HG03575 (cell line): ENCODE measurements at regions not wholly inside any gene's neighbourhood (a gene's known extent, or its start where the extent isn't known, plus 50 kb on each side); places are given as distances from the start of the nearest gene placed in this dataset.
A peak's percentile ranks its signal among the peaks of the same experiment; 100 is the strongest.

ENCODE experiments used
- ATAC-seq: cut with Tn5 transposase; IDR thresholded peaks from one replicate; pipeline ENCODE4 v1.9.1; 2021; ENCODE audit not compliant: unreplicated experiment, insufficient number of reproducible peaks, low FRiP score; ENCODE audit errors: extremely low read depth

GRCh38 chr6:21406316-21406715, 187.2 kb upstream of the SOX4 start:
- ATAC-seq, result no peak

DNA sequence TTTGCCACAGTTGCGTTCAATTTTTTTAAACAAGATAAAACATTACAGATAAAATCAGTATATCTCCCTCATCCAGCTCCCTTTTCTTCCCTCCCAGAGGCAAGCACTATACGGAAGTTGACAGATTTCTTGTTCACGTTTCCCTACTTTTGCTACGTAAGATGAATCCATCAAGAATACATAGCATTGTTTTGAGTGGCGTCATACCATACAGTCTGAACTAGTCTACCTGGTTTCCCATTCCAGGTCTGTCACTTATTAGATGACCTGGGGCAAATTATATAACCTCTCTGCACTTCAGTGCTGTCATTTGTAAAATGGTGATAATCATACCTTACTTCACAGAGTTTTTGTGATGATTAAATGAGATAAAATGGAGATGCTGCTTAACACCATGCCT, 184.3 kb upstream of the SOX4 start:
- no peak for ATAC-seq

- ATAC-seq, result no peak
Measured at GRCh38 chr6:21413428-21413827, 180.1 kb upstream of the SOX4 start.

- no peak for ATAC-seq
Measured at GRCh38 chr6:21414065-21414464, 179.5 kb upstream of the SOX4 start.

DNA sequence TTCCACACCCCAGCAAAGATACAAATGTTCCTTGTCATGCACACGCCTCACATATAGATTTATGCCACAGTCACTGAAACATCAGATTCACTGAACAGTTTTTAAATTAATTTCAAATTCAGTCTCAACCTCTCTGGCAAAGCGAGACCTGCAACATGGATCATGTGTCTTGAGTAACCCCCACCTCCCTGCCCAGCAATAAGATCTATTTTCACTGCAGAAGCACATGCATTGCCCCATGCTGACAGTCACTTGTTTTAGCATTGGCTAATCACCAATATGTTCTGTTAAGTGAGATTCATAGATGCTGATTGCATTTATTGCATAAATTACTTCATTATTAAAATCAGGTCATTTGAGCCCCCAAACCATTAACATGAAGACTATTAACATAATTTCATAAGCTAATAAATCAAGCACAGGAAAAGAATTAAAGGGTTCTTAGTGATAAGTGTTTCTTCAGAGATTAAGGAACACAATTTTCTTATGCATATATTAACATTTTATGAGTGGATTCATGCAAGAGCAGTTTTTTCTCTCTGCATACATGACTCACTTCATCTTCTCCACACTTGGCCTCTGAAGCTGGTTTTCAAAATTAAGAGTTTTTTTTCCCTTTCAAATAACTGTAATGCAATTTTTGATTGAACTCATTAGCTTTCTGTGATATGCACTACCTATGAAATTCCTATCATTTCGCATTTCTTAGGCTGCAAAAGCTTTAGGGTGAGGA, 173.2 kb upstream of the SOX4 start:
- no peak for ATAC-seq

DNA sequence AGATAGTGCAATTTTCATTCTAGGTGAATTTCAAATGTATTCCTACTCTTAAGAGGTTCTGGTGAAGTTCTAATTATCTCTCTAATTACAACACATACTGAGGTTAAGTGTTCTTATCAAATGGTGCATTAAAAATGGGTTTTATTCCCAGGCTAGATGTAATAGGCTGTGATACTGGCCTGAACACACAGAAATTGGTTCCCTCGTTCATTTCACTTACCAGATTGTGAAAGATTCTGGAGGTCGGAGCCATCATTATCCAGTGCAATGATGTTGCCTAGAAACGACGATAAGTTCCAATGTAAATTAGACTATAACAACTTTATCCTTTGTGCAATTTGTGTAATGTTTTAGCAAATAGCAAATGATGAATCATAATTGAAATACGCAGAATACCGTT, 172.6 kb upstream of the SOX4 start:
- no peak for ATAC-seq

GRCh38 chr6:21423106-21423854, 170.3 kb upstream of the SOX4 start:
- no peak for ATAC-seq

- ATAC-seq, result no peak
Measured at GRCh38 chr6:21426841-21427490, 166.6 kb upstream of the SOX4 start.

DNA sequence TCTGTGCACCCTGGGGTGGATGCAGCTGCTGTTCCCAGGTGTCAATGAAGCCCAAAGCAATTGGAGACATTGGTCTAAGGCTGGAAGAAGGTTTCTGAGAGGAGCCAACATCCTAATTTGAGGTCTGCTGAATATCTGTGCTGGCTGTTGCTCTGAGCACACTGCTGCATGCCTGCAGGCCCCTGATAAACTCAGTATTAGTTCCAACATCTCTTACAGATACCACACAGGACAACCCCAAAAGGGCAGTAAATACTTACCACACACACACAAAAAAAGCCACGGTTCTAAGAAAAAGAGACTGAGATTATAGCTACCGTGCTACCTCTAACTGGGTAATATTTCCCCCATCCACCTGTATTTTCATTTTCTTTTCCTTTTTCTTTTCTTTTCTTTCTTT, 164.3 kb upstream of the SOX4 start:
- no peak for ATAC-seq

GRCh38 chr6:21431526-21431925, 162.0 kb upstream of the SOX4 start:
- ATAC-seq, result no peak

DNA sequence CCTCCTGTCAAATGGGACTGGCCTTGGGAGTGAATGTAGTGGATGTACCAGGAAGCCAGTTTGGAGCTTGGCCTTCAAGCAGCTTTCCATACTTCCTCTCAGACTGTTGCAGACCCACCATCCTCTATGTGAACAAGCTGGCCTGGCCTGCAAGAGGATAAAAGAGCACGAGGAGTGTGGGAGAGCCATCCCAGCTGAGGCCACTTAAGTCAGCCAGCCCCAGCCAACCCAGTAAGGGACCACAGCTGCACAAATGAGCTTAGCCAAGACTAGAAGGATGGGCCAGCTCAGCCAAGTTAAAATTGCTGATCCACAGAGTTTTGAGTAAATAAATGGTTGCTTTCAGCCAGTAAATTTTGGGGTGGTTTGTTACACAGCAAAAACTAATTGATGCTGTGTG, 156.9 kb upstream of the SOX4 start:
- no peak for ATAC-seq

DNA sequence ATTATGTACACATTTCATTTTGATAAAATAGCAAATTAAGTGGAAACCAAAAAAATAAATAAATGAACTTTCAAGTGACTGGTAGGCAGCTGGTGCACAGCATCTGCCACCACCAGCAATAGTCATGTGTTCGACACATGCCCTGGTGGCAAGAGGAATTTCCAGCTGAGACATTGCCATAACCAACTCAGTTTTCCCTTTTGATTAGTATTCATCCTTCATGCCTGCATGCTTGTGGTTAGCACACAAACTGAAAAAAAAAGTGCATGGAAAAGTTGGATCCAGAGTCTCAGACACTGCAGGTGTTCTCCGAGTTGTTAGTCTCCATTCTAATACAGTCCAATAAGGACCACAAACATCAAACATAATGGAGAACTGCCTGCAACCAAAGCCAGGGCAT, 156.0 kb upstream of the SOX4 start:
- ATAC-seq, result no peak

DNA sequence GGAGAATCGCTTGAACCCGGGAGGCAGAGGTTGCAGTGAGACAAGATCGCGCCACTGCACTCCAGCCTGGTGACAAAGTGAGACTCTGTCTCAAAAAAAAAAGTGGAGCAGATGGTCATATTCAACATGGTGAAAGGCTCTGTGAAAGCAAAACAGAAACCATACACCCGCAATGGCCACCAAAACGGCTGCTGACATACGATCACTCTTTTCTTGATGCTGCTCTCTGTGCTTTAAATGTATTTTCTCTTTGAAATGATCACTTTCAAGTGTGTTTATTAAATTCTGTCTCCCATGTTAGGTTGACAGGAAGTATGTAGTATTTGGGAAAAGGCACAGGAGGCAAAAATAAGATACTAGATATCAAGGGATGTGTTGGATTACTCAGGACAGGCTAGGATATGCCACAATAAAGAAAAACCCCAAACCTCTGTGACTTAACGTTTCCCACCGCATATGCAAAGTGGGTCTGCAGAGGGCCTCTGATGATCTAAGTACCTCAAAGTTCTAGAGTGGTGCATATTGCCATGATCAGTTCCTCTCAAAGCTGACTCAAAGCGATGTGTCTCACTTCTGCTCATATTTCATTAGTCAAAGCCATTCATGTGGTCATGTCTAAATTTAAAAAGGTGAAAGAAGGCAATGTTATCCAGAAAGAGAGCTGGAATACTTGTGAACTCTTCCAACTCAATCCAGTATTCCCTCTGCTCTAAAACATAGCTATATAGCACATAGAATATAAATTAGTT, 155.1 kb upstream of the SOX4 start:
- ATAC-seq, result peak; percentile 98

DNA sequence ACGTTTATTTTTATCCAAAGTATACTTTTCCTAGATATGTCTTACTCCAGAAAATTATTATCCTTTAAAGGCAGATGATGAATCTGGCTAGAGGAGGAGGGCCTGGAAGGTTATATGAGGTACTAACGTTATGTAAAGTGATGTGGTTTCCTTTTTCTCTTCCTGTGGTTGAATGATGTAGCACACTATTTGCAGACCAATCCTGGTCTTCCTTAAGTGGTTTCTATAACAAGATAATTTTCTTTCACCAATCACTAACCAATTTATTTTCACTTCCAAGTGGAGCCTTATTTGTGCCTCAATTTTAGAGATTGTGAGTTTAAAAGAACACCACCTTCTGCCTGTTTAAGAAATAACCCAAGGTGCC, 154.6 kb upstream of the SOX4 start:
- ATAC-seq, result peak; percentile 26

DNA sequence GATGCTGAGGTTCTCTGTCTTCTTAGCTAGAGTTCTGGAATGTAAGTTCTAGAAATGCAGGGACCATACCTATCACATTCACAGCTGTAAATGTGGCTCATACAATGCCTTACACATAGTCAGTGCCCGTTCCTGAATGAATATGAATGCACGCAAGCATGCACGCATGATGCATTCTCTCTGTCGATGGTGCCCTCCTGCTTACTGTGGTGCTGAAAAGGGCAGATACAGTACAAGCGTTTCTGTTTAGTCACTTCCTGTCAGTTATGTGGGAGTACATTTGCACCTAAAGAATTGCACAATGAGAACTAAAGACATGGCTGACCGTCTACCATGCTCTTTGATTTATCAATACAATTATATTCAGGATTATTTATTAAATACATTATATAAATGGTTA, 152.2 kb upstream of the SOX4 start:
- no peak for ATAC-seq

DNA sequence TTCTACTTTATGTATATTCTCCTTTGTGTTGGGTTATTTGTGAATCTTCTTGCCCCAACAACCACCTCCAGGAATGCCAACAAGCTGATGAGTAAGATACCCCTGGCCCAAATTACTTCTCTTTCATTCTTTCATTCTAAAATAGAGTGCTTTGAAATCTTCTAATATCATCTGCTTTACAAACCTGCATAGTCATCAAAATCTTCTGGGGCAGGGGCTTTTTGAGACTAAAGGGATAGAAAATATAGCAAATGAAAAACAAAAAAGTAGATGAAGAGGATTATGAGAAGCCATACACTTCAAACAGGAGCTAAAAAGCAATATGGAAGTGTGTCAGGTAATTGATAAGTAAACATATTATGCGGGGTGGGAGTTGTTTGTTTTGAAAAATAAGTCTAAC, 150.7 kb upstream of the SOX4 start:
- ATAC-seq, result no peak

DNA sequence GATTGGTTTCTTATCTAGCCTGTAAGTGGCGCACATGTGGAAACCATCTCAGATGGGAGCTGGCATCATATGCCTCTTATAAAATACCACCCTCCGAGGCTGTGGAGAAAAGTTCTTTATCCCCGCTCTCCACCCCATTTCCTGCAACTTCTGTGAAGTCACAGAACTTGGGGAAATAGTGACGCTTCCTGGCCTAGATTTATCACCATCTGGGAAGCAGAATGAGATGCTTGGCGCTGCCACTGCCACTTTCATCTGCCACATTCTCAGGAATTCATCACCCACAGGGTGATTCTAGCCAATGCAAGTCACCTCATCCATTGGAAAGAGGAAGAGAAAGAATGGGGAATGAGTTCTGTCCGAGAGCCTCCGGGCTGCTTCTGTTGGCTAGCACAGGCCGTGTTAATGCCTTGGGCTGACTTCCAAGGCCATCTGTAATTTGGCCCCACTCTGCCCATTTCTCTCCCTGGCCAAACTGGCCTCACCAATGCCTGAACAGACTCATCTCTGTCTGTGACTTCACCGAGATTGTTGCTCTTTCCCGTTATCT, 148.8 kb upstream of the SOX4 start:
- ATAC-seq, result no peak

DNA sequence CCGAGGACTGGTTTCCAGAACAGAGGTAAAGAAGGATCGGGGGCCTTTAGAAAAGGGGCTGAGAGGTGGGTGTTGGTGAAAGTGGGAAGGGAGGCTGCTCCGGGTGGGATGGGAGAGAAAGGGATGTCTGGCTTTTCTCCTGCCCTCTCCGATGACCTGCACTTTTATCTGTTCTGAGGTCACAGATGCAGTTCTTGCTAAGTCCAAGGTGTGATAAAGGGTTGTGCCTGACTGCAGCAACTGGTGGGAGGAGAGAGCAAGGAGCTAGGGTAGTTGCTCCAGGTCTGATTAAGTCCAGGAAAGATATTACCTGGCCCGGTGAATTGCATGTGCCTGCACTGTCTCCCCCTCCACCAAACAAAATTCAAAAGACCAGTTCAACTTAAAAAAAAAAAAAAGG, 145.6 kb upstream of the SOX4 start:
- ATAC-seq, result no peak

- no peak for ATAC-seq
Measured at GRCh38 chr6:21448485-21449109, 145.0 kb upstream of the SOX4 start.
